ENCODE measurements at regions not wholly inside any gene's neighbourhood (a gene's known extent, or its start where the extent isn't known, plus 50 kb on each side); places are given as distances from the start of the nearest gene placed in this dataset.

GRCh38 chr12:58640314-58640713 is 280.0 kb downstream of the LRIG3 start:
- TF ChIP-seq, protein P1, sequence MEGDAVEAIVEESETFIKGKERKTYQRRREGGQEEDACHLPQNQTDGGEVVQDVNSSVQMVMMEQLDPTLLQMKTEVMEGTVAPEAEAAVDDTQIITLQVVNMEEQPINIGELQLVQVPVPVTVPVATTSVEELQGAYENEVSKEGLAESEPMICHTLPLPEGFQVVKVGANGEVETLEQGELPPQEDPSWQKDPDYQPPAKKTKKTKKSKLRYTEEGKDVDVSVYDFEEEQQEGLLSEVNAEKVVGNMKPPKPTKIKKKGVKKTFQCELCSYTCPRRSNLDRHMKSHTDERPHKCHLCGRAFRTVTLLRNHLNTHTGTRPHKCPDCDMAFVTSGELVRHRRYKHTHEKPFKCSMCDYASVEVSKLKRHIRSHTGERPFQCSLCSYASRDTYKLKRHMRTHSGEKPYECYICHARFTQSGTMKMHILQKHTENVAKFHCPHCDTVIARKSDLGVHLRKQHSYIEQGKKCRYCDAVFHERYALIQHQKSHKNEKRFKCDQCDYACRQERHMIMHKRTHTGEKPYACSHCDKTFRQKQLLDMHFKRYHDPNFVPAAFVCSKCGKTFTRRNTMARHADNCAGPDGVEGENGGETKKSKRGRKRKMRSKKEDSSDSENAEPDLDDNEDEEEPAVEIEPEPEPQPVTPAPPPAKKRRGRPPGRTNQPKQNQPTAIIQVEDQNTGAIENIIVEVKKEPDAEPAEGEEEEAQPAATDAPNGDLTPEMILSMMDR (IDR thresholded peaks at IDR 0.05): no peak
- TF ChIP-seq EZH2 (IDR thresholded peaks at IDR 0.05; ENCODE audit: borderline replicate concordance, insufficient read depth, low read depth, low read length, poor library complexity, severe bottlenecking): no peak

All from B cell (primary cell).